Activated CD4-positive, alpha-beta memory T cell treated with anti-CD3 and anti-CD28 coated beads for 36 hours (primary cell): ENCODE measurements at regions not wholly inside any gene's neighbourhood (a gene's known extent, or its start where the extent isn't known, plus 50 kb on each side); places are given as distances from the start of the nearest gene placed in this dataset.
"Not testable (repeated sequence)": the region's sequence is repeated elsewhere in the genome, so short reads cannot be mapped to it uniquely, and the experiment has no call there.

Source experiments
- CTCF ChIA-PET: fragments of 350-600 bp; sonication (Branson Sonifier 250); formaldehyde crosslinking; loops from one replicate; lab custom pipeline; 2021; ENCODE audit warnings: antibody characterized with exemption, inconsistent platforms; lab: Charles Lee
- POLR2A ChIA-PET: fragments of 350-600 bp; sonication (Branson Sonifier 250); formaldehyde crosslinking; loops from one replicate; lab custom pipeline; 2021; ENCODE audit warnings: antibody characterized with exemption; lab: Charles Lee
- DNase-seq: peaks from one replicate; pipeline ENCODE4 v3.0.0-alpha.2; 2020
- H3K27ac Mint-ChIP-seq: one replicate; pipeline ENCODE4 v1.8.0; 2021; ENCODE audit warnings: mixed read lengths
- H3K27me3 Mint-ChIP-seq: one replicate; pipeline ENCODE4 v1.8.0; 2021; ENCODE audit warnings: mixed read lengths
- H3K36me3 Mint-ChIP-seq: one replicate; pipeline ENCODE4 v1.8.0; 2021; ENCODE audit warnings: mixed read lengths
- H3K4me1 Mint-ChIP-seq: one replicate; pipeline ENCODE4 v1.8.0; 2021; ENCODE audit warnings: low read depth, mixed read lengths
- H3K4me3 Mint-ChIP-seq: one replicate; pipeline ENCODE4 v1.8.0; 2021; ENCODE audit warnings: mild to moderate bottlenecking, mixed read lengths
- H3K9me3 Mint-ChIP-seq: one replicate; pipeline ENCODE4 v1.8.0; 2021; ENCODE audit warnings: mixed read lengths
- intact Hi-C: fragments of 100-400 bp; cut with micrococcal nuclease; formaldehyde crosslinking; loops from one replicate; pipeline ENCODE4 v1.15.1; 2023

DNA sequence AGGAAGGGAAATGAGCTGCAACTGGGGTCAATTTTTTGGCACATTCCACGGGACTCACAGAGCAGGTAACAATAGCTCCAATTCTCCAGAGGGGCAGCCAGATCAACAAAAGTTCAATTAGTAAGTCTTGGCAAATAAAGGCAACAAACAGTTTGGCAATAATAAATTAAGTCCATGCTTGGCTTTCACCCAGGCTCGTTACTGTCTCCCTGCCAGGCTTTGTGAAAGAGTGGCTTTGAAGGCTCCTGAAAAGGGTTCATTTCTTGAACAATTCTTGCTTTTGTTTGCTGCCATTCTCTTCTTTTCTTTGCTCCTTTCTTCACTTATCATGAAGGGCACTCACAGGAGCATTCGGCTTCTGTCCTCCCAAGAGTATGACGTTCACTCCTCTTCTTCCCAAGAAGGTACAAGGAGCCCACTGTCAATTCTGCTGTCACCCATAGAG lies 123.3 kb downstream of the APIP start:
- intact Hi-C loops = no loop called here
- ChIA-PET POLR2A (no interaction called here), CTCF (interaction anchor here (0.7 to 1.5 kb wide), 2 partner anchors 25 to 107 kb away, joined by 3 read pairs; no protein-coding TSS in a partner anchor)
- H3K4me1 Mint-ChIP-seq = no peaks in the 10 kb centered on the region
- no peak for DNase-seq
- no peak overlapping the region for H3K4me3 Mint-ChIP-seq
- H3K27ac Mint-ChIP-seq = no peak overlapping the region
- no peaks in the 10 kb centered on the region for H3K9me3 Mint-ChIP-seq
- peaks cover 10% of the 10 kb centered on the region for H3K27me3 Mint-ChIP-seq
- H3K36me3 Mint-ChIP-seq = no peaks in the 10 kb centered on the region

DNA sequence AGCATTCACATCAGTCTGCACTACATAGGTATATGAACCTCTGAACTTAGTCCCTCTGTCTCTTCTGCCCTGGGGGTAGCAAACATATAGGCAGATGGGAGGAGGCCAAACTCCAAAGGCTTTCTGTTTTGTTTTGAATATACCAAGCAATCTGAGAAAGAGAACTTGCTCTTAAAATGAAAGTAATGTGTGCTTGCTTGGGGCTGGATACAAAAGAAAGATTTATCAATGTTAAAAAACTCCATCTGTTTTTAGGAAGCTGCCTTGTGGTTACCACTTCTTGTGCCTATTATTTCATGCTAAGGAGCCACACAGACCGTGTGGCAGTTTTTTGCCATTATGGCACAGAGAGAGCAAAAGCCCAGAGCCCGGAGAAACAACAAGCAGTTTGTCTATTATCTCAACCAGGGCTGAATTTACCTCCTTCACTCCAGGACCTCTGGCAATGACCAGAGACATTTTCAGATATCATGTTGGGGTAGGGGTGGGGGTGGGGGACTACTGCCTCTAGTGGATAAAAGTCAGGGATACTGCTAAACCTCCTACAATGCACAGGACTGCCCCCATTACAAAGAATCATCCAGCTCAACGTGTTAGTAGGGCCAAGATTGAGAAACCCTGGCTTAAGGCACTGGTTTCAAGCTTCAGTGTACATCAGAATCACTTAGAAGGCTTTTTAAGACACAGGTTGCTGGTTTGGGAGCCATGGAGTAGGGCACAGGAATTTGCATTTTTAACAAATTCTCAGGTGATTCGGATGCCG lies 124.2 kb downstream of the APIP start:
- no peaks in the 10 kb centered on the region for H3K9me3 Mint-ChIP-seq
- ChIA-PET POLR2A (no interaction called here), CTCF (interaction anchor here (0.7 to 1.5 kb wide), 3 partner anchors 24 to 205 kb away, joined by 3 to 4 read pairs (median 3); no protein-coding TSS in a partner anchor)
- H3K4me3 Mint-ChIP-seq = no peak overlapping the region
- H3K27ac Mint-ChIP-seq = no peak overlapping the region
- H3K27me3 Mint-ChIP-seq = peaks cover 10% of the 10 kb centered on the region
- intact Hi-C loops = no loop called here
- H3K4me1 Mint-ChIP-seq = no peaks in the 10 kb centered on the region
- no peak for DNase-seq
- H3K36me3 Mint-ChIP-seq = no peaks in the 10 kb centered on the region

DNA sequence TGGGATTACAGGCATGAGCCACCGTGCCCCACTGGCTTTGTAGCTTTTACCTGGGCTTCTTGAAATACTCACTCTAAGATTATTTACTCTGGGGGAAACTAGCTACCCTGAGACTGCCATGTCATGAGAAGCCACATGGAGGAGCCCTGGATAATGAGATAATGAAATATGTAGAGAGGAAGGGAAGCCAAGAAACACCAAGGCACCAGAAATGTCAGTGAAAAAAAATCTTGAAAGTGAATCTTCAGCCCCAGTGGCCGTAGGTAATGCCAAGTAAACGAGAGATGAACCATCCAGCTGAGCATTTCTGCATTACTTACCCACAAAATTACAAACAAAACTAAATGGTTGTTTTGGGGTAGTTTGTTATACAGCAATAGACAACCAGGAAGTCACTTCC lies 125.6 kb downstream of the APIP start:
- intact Hi-C loops = no loop called here
- Mint-ChIP-seq H3K27me3 (peaks cover 10% of the 10 kb centered on the region), H3K36me3 (no peaks in the 10 kb centered on the region), H3K27ac (no peak overlapping the region), H3K4me3 (no peak overlapping the region), H3K9me3 (no peaks in the 10 kb centered on the region), H3K4me1 (no peaks in the 10 kb centered on the region)
- ChIA-PET POLR2A (no interaction called here), CTCF (interaction anchor here (1.3 to 1.4 kb wide), 2 partner anchors 108 to 204 kb away, joined by 3 to 4 read pairs; no protein-coding TSS in a partner anchor)
- no peak for DNase-seq

DNA sequence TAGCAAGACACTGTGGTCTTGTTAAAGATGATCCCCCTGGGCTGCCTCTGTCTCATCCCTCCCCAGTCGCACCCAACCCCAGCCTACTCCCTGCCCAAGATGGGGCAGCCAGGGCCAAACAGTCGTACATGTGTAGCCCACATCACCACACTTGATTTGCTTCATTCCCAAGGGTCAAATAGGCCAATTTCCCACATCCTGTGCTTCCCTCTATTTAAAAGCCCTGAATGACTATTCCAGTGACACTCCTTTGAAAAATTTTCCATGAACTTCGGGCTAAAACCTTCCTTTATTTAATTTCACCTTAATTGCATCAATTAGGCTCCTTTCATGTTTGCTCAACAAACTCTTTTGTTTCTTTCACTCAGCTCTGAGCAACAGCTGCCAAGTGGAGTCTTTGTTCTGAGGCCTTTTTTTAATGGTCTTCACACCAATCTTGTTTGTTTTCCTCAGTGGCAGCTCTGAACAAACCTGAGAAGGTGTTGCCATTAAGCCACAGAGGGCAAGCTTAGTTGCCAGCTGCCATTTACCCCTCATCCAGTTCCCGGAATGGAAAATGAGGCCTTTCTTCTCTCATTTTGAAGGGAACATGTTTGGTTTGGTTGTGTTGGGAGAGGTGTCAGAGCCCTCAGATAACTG lies 126.9 kb downstream of the APIP start:
- no peaks in the 10 kb centered on the region for H3K36me3 Mint-ChIP-seq
- POLR2A ChIA-PET = no interaction called here
- no peak for DNase-seq

DNA sequence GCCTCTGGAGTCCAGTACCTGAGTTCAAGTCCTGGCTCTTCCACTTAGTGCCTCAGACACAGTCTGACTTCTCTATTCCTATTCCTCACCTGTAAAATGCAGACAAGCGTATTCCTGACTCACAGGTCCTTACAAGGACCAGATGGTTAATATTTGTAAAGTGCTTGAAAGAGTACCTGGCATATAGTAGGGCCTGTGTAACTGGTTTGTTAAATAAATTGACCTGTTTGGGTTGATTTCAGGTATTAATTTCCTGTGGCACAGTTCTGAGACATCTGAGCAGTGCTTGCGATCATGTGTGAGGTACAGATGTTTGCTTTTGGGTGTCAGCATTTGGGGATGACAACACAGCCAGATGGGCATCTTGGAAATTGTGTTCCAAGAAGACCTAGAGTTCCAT lies 127.5 kb downstream of the APIP start:
- intact Hi-C loops = no loop called here
- DNase-seq = no peak
- H3K27me3 Mint-ChIP-seq = peaks cover 12% of the 10 kb centered on the region
- no peak overlapping the region for H3K4me3 Mint-ChIP-seq
- POLR2A ChIA-PET = no interaction called here
- no peaks in the 10 kb centered on the region for H3K4me1 Mint-ChIP-seq
- H3K27ac Mint-ChIP-seq = no peak overlapping the region
- H3K36me3 Mint-ChIP-seq = no peaks in the 10 kb centered on the region
- no peaks in the 10 kb centered on the region for H3K9me3 Mint-ChIP-seq
- CTCF ChIA-PET = no interaction called here

More for the DNA sequence above, 126.9 kb downstream of the APIP start:
- Mint-ChIP-seq H3K27me3 (peaks cover 10% of the 10 kb centered on the region), H3K4me3 (no peak overlapping the region), H3K9me3 (no peaks in the 10 kb centered on the region), H3K27ac (no peak overlapping the region), H3K4me1 (no peaks in the 10 kb centered on the region)
- intact Hi-C loops = no loop called here
- CTCF ChIA-PET = no interaction called here

DNA sequence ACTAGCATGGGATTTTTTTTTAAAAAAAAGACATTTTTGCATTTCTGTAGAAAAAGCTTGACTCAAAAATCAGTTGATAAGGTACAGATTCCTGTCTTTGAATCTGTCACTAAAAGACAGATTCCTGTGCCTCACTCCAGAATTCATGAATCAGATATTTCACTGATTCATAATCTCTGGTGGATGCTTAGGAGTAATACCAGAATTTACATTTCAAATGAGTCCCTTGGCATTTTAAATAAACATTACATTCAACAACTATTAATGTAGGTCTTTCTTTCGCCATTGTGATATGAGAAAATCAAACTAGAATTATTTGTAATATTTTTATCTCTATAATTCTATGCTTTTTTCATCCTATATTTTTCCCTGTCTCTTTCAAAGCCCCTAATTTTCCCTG lies 128.3 kb downstream of the APIP start:
- POLR2A ChIA-PET = no interaction called here
- no peaks in the 10 kb centered on the region for H3K4me1 Mint-ChIP-seq
- no peaks in the 10 kb centered on the region for H3K36me3 Mint-ChIP-seq
- intact Hi-C loops = no loop called here
- no peaks in the 10 kb centered on the region for H3K9me3 Mint-ChIP-seq
- H3K4me3 Mint-ChIP-seq = no peak overlapping the region
- CTCF ChIA-PET = no interaction called here
- peaks cover 13% of the 10 kb centered on the region for H3K27me3 Mint-ChIP-seq
- no peak for DNase-seq
- no peak overlapping the region for H3K27ac Mint-ChIP-seq

DNA sequence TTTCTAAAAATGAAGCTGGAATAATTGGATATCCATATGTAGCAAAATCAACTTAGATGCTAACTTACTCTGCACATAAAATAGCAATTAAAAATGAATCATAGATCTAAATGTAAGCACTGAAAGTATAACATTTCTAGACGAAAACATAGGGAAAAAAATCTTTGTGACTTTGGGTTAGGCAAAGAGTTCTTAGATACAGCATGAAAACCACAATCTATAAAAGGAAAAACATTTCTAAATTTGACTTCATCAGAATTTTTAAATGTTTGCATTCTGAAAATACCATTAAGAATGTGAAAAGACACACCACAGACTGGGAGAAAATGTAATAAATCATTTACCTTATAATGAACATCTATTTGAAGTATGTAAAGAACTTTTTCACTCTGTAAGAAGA lies 128.8 kb downstream of the APIP start:
- no peaks in the 10 kb centered on the region for H3K9me3 Mint-ChIP-seq
- H3K27me3 Mint-ChIP-seq = peaks cover 13% of the 10 kb centered on the region
- no peak overlapping the region for H3K27ac Mint-ChIP-seq
- intact Hi-C loops = no loop called here
- H3K36me3 Mint-ChIP-seq = no peaks in the 10 kb centered on the region
- CTCF ChIA-PET = no interaction called here
- POLR2A ChIA-PET = no interaction called here
- H3K4me3 Mint-ChIP-seq = no peak overlapping the region
- no peak for DNase-seq
- H3K4me1 Mint-ChIP-seq = no peaks in the 10 kb centered on the region

DNA sequence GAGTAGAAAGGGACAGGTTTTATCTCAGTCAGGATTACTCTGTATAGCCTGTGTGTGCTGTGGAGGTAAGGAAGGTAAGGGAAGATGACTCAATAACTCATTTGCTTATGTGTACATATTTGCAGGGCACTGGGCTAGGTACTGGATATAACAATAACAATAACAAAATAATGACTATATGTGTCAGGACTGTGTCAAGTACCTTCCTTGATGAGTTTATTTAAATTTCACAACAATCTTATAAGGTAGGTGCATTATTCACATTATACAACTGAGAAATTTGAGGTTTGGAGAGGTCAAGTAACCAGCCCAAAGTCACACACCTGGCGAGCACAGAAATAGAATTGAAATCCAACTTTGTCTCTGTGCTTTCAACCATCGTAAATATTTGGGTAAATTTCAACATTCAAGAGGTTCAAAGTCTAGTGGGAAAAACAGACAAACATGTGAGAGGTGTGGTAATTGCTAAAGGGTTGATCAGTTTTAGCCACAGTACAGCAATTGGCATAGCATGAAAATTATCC lies 131.8 kb downstream of the APIP start:
- Mint-ChIP-seq H3K9me3 (no peaks in the 10 kb centered on the region), H3K27ac (no peak overlapping the region), H3K4me1 (no peaks in the 10 kb centered on the region), H3K36me3 (no peaks in the 10 kb centered on the region), H3K27me3 (peaks cover 18% of the 10 kb centered on the region), H3K4me3 (no peak overlapping the region)
- ChIA-PET CTCF (no interaction called here), POLR2A (no interaction called here)
- intact Hi-C loops = no loop called here
- DNase-seq = no peak

DNA sequence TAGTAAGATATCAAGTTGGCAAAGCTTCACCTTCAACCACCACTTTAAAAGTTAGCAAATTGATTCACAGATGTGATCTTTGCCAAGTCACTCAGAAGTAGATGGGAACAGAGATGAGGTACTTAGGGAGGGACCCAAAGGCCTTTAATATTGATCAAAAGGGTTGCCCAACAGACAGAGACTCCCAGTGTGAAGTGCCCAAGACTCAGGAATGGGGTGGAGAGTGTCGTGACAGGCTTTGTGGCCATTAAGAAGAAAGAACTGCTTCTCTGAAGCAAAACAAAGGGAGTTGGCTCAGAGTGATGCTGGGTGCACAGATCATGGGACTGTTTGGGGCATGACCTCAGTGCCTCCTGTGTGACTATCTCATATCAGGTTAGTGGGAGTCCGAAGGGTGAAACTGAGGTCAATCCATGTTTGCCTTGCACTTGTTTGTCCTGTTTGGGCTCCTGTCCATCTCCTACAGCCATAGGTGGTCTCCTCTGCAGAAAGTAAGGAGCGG lies 132.3 kb downstream of the APIP start:
- no peaks in the 10 kb centered on the region for H3K4me1 Mint-ChIP-seq
- no peaks in the 10 kb centered on the region for H3K9me3 Mint-ChIP-seq
- peaks cover 21% of the 10 kb centered on the region for H3K27me3 Mint-ChIP-seq
- ChIA-PET POLR2A (no interaction called here), CTCF (no interaction called here)
- H3K4me3 Mint-ChIP-seq = no peak overlapping the region
- H3K36me3 Mint-ChIP-seq = no peaks in the 10 kb centered on the region
- intact Hi-C loops = no loop called here
- H3K27ac Mint-ChIP-seq = no peak overlapping the region
- DNase-seq = no peak

DNA sequence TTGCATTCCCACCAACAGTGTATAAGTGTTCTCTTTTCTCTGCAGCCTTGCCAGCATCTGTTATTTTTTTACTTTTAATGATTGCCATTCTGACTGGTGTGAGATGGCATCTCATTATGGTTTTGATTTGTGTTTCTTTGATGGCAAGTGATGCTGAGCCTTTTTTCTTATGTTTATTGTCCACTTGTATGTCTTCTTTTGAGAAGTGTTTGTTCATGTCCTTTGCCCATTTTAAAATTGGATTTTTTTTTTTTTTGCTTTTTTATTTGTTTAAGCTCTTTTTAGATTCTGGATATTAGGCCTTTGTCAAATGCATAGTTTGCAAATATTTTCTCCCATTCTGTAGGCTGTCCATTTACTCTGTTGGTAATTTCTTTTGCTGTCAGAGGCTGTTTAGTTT lies 134.4 kb downstream of the APIP start:
- peaks cover 27% of the 10 kb centered on the region for H3K27me3 Mint-ChIP-seq
- POLR2A ChIA-PET, H3K9me3 Mint-ChIP-seq, H3K36me3 Mint-ChIP-seq, H3K4me3 Mint-ChIP-seq, H3K27ac Mint-ChIP-seq, H3K4me1 Mint-ChIP-seq, DNase-seq, intact Hi-C loops, CTCF ChIA-PET: not testable (repeated sequence)

DNA sequence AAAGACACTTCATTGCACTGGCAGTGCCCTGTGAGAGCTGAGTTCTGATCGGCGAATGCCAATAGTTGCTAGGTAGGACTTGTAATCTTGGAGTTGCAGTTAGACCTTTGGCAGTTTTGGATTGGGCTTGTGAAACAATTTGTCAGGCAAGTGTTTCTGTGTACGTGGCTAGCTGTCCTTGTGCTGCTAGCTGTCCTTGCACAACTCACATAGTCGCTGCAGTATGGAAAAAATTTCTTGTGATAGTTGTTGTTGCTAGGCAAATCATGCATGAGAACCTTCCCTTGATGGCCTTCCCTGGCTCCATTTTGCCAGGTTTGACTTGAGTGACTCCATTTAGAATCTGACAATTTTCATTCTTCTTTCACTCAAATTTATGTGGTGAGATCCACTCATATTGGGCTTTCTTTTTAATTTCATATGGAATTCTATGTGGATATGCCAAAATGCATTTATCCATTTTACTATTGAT lies 140.7 kb downstream of the APIP start:
- Mint-ChIP-seq H3K27ac (no peak overlapping the region), H3K9me3 (no peaks in the 10 kb centered on the region), H3K4me1 (no peaks in the 10 kb centered on the region), H3K36me3 (no peaks in the 10 kb centered on the region), H3K27me3 (peaks cover 27% of the 10 kb centered on the region), H3K4me3 (no peak overlapping the region)
- CTCF ChIA-PET = no interaction called here
- no peak for DNase-seq
- POLR2A ChIA-PET = no interaction called here
- intact Hi-C loops = no loop called here

DNA sequence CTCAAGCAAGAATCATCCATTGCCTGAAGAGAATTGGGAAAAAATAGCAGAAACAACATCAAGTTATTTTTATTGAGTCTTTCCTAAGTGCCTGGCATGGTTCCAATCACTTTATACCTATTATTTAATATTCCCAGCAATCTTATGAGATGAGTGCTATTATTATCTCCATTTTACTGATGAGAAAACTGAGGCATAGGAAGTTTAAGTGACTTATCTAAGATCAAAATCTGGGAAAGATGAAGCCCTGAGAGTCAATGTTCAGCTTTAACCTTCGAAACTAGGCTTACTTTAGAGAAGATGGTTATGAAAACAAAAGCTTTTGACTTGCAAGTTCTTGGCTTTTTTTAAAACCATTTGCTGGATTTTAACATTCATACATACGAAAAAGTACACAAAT lies 141.6 kb downstream of the APIP start:
- Mint-ChIP-seq H3K36me3 (no peaks in the 10 kb centered on the region), H3K4me1 (no peaks in the 10 kb centered on the region), H3K4me3 (no peak overlapping the region), H3K27me3 (peaks cover 24% of the 10 kb centered on the region), H3K27ac (no peak overlapping the region), H3K9me3 (no peaks in the 10 kb centered on the region)
- POLR2A ChIA-PET = no interaction called here
- CTCF ChIA-PET = interaction anchor here (0.6 kb wide), 2 partner anchors 27 to 189 kb away, joined by 3 to 5 read pairs; no protein-coding TSS in a partner anchor
- DNase-seq = no peak
- intact Hi-C loops = no loop called here
